ENCODE measurements at regions not wholly inside any gene's neighbourhood (a gene's known extent, or its start where the extent isn't known, plus 50 kb on each side); places are given as distances from the start of the nearest gene placed in this dataset.

DNA sequence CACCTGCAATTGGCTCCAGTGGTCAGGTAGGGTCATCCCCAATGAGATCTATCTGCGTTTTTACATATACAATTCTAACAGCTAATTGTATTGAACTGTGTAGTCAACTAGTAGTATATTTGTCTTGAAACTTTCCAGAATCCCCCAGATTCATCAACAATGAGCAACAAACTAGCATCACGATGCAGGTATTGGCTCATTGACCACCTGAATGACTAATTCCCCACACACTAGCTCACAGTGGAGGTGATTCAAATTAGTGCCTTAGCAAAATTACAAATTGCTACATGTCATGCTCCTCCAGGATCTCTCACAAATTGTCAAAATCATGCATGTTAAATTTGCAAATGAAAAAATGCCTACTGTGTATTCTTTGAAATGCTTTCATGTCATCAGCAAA is 62.8 kb upstream of the MPHOSPH6 start:
- H3K4me1 Mint-ChIP-seq = peaks cover 5% of the 10 kb centered on the region; the same call in 1 of the 2 replicates
- ATAC-seq = no peak
- ChIA-PET POLR2A (no interaction called here), CTCF (no interaction called here)
- no peak overlapping the region for H3K4me3 Mint-ChIP-seq
- H3K27ac Mint-ChIP-seq = no peak overlapping the region
- DNase-seq (ENCODE audit: low spot score) = no peak
- TF ChIP-seq SP1 (CRISPR knock-in tag; conservative IDR thresholded peaks at IDR 0.05) (no peak), FOXK1 (CRISPR knock-in tag; IDR thresholded peaks at IDR 0.05) (no peak), NR1H2 (CRISPR knock-in tag; IDR thresholded peaks at IDR 0.05) (no peak), CBFB (CRISPR knock-in tag; IDR thresholded peaks at IDR 0.05; ENCODE audit: low read depth) (no peak), ZNF416 (CRISPR knock-in tag; IDR thresholded peaks at IDR 0.05) (no peak), ATF1 (CRISPR knock-in tag; IDR thresholded peaks at IDR 0.05) (no peak)
- TF ChIP-seq, protein P1, sequence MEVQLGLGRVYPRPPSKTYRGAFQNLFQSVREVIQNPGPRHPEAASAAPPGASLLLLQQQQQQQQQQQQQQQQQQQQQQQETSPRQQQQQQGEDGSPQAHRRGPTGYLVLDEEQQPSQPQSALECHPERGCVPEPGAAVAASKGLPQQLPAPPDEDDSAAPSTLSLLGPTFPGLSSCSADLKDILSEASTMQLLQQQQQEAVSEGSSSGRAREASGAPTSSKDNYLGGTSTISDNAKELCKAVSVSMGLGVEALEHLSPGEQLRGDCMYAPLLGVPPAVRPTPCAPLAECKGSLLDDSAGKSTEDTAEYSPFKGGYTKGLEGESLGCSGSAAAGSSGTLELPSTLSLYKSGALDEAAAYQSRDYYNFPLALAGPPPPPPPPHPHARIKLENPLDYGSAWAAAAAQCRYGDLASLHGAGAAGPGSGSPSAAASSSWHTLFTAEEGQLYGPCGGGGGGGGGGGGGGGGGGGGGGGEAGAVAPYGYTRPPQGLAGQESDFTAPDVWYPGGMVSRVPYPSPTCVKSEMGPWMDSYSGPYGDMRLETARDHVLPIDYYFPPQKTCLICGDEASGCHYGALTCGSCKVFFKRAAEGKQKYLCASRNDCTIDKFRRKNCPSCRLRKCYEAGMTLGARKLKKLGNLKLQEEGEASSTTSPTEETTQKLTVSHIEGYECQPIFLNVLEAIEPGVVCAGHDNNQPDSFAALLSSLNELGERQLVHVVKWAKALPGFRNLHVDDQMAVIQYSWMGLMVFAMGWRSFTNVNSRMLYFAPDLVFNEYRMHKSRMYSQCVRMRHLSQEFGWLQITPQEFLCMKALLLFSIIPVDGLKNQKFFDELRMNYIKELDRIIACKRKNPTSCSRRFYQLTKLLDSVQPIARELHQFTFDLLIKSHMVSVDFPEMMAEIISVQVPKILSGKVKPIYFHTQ (CRISPR knock-in tag; IDR thresholded peaks at IDR 0.05) = no peak
- TF ChIP-seq, protein P2, sequence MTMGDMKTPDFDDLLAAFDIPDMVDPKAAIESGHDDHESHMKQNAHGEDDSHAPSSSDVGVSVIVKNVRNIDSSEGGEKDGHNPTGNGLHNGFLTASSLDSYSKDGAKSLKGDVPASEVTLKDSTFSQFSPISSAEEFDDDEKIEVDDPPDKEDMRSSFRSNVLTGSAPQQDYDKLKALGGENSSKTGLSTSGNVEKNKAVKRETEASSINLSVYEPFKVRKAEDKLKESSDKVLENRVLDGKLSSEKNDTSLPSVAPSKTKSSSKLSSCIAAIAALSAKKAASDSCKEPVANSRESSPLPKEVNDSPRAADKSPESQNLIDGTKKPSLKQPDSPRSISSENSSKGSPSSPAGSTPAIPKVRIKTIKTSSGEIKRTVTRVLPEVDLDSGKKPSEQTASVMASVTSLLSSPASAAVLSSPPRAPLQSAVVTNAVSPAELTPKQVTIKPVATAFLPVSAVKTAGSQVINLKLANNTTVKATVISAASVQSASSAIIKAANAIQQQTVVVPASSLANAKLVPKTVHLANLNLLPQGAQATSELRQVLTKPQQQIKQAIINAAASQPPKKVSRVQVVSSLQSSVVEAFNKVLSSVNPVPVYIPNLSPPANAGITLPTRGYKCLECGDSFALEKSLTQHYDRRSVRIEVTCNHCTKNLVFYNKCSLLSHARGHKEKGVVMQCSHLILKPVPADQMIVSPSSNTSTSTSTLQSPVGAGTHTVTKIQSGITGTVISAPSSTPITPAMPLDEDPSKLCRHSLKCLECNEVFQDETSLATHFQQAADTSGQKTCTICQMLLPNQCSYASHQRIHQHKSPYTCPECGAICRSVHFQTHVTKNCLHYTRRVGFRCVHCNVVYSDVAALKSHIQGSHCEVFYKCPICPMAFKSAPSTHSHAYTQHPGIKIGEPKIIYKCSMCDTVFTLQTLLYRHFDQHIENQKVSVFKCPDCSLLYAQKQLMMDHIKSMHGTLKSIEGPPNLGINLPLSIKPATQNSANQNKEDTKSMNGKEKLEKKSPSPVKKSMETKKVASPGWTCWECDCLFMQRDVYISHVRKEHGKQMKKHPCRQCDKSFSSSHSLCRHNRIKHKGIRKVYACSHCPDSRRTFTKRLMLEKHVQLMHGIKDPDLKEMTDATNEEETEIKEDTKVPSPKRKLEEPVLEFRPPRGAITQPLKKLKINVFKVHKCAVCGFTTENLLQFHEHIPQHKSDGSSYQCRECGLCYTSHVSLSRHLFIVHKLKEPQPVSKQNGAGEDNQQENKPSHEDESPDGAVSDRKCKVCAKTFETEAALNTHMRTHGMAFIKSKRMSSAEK (CRISPR knock-in tag; IDR thresholded peaks at IDR 0.05; ENCODE audit: borderline replicate concordance) = no peak
- TF ChIP-seq, protein P3, sequence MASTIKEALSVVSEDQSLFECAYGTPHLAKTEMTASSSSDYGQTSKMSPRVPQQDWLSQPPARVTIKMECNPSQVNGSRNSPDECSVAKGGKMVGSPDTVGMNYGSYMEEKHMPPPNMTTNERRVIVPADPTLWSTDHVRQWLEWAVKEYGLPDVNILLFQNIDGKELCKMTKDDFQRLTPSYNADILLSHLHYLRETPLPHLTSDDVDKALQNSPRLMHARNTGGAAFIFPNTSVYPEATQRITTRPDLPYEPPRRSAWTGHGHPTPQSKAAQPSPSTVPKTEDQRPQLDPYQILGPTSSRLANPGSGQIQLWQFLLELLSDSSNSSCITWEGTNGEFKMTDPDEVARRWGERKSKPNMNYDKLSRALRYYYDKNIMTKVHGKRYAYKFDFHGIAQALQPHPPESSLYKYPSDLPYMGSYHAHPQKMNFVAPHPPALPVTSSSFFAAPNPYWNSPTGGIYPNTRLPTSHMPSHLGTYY (CRISPR knock-in tag; IDR thresholded peaks at IDR 0.05) = no peak
- TF ChIP-seq, protein P4, sequence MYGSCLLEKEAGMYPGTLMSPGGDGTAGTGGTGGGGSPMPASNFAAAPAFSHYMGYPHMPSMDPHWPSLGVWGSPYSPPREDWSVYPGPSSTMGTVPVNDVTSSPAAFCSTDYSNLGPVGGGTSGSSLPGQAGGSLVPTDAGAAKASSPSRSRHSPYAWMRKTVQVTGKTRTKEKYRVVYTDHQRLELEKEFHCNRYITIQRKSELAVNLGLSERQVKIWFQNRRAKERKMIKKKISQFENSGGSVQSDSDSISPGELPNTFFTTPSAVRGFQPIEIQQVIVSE (CRISPR knock-in tag; IDR thresholded peaks at IDR 0.05; ENCODE audit: borderline replicate concordance) = no peak
- TF ChIP-seq, protein P5, sequence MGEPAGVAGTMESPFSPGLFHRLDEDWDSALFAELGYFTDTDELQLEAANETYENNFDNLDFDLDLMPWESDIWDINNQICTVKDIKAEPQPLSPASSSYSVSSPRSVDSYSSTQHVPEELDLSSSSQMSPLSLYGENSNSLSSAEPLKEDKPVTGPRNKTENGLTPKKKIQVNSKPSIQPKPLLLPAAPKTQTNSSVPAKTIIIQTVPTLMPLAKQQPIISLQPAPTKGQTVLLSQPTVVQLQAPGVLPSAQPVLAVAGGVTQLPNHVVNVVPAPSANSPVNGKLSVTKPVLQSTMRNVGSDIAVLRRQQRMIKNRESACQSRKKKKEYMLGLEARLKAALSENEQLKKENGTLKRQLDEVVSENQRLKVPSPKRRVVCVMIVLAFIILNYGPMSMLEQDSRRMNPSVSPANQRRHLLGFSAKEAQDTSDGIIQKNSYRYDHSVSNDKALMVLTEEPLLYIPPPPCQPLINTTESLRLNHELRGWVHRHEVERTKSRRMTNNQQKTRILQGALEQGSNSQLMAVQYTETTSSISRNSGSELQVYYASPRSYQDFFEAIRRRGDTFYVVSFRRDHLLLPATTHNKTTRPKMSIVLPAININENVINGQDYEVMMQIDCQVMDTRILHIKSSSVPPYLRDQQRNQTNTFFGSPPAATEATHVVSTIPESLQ (CRISPR knock-in tag; IDR thresholded peaks at IDR 0.05) = no peak
- TF ChIP-seq, protein P6, sequence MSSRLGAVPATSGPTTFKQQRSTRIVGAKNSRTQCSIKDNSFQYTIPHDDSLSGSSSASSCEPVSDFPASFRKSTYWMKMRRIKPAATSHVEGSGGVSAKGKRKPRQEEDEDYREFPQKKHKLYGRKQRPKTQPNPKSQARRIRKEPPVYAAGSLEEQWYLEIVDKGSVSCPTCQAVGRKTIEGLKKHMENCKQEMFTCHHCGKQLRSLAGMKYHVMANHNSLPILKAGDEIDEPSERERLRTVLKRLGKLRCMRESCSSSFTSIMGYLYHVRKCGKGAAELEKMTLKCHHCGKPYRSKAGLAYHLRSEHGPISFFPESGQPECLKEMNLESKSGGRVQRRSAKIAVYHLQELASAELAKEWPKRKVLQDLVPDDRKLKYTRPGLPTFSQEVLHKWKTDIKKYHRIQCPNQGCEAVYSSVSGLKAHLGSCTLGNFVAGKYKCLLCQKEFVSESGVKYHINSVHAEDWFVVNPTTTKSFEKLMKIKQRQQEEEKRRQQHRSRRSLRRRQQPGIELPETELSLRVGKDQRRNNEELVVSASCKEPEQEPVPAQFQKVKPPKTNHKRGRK (CRISPR knock-in tag; IDR thresholded peaks at IDR 0.05; ENCODE audit: borderline replicate concordance) = no peak
- TF ChIP-seq, protein P7, sequence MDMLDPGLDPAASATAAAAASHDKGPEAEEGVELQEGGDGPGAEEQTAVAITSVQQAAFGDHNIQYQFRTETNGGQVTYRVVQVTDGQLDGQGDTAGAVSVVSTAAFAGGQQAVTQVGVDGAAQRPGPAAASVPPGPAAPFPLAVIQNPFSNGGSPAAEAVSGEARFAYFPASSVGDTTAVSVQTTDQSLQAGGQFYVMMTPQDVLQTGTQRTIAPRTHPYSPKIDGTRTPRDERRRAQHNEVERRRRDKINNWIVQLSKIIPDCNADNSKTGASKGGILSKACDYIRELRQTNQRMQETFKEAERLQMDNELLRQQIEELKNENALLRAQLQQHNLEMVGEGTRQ (CRISPR knock-in tag; IDR thresholded peaks at IDR 0.05) = no peak
- H3K36me3 Mint-ChIP-seq = no peaks in the 10 kb centered on the region
- H3K27me3 Mint-ChIP-seq (ENCODE audit: low read depth) = no peaks in the 10 kb centered on the region
- H3K9me3 Mint-ChIP-seq = no peaks in the 10 kb centered on the region
